8988T (cell line): ENCODE measurements at regions not wholly inside any gene's neighbourhood (a gene's known extent, or its start where the extent isn't known, plus 50 kb on each side); places are given as distances from the start of the nearest gene placed in this dataset.

Experiments used
- DNase-seq: peaks from one replicate; pipeline ENCODE4 v3.0.0; 2011

DNA sequence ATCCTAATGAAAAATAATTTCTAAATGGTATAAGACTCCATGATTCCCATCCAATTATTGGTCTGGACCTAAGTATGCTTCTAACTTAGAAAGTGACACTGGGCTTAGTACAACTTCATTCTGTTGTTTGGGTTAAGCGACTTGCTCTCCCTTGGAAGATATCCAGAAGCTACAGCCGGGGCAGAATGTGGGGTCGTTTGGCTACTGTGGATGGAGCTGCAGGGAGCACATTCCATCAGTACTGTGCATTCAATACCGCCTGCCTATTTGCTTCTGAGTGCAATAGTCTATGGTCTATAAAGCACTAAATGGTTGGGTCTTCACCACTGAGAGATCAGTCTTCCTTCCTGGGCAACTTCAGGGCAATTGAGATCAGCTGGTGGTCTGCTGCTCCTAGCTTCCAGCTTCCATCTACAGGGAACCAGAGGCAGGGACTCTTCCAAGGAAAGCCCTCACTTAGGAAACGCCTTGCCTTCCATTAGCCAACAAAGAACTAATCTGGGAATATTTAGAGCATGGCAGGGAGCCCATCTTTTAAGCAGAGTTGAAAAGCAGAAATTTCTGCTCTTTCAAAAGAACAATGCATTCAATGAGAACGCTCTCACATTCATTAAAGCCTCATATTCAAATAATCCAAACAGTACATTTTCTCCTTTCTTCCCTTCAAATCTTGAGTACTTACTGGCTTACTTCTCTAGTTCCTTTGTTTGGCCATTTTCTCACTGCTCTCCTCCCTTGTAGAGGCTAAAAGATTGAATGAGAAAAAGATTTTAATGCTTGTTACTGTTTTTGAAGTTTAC, 1049.9 kb upstream of the TENM3 start:
- DNase-seq: no peak

DNA sequence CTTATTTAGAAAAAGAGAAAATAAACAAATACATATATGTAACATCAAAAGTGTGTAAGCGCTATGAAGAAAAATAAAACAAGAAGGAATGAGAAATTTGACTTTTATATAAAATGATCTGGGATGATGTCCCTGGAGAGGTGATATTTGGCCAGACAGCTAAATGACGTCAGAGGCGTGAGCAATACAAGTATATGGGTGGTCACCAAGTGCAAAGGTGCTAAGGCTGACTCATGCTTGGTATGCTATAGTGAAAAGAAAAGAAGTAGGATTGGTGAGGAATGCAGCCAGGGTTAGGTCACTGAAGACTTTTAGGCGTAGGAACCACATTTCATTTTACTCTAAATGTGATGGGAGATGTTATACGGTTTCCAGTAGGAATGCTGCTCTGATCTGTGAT, 1049.1 kb upstream of the TENM3 start:
- no peak for DNase-seq

DNA sequence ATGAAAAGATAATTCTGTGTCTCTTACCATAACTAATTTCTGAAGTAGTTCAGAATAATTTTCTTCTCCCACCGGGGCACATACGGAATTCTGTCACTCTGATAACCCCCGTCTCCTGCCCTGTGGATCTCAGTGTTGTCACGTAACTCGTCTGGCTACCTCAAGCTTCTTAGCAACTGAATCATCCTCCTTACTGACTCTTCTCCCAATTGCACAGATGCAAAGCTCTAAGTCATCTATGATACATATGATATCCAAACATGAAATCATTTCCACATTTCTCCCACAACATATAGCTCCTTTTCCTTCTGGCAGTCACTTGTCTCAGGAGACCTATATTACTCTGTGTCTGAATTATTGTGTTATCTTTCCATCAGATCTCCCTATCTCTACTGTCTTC, 1043.1 kb upstream of the TENM3 start:
- no peak for DNase-seq

DNA sequence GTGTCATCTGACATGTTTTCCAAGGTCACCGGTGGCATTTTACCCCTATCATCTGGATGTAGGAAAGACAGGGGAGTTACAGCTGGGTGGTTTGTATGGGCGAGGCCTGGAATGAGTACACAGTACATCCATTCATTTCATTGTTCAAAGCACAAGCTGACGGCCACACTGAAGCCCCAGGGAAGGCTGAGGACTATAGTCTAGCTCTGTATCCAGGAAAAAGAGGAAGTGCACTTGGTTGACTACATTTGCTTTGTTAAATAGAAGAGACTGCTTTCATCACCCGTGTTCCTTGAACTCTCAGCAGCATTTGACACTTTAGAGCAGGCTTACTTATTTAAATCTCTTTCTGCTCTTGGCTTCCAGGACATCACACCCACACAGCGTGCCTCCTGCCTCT, 1041.0 kb upstream of the TENM3 start:
- DNase-seq: no peak

DNA sequence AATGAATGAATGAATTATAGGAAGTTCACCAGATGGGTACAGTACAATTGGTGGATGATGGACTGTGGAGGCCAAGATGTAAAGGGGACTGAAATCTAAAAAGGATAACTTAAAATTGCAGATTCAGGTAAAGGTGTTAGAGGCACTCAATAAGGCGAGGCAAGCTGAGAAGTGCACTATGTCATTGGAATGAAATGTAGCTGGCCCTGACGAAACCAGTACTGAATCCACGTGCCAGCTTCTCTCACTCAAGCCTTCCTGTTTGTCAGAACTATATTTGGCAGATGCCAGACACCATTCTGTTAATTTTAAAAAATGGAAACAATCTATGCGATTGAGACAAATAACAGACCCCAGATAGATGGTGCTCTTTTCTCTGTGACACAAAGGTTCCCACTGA, 1039.1 kb upstream of the TENM3 start:
- DNase-seq: no peak

DNA sequence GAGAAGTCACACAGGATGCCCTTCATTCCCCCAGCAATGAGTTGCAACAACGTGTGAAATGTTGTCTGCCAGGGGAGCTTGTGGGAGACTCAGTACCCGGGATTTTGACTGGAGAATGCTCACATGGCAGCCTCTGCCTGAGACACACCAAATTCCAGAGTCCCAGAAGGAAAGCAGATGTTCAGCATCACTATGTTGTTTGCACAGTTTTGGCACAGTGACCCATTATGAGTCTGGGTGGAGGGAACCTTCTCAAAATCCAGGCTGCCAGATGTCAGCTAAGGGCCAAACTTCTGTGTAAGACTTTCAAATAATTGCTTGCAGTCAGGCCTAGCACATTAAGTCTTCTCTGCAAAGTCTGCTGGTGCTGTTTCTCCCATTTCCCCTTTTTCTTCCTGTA, 1029.7 kb upstream of the TENM3 start:
- DNase-seq: no peak

DNA sequence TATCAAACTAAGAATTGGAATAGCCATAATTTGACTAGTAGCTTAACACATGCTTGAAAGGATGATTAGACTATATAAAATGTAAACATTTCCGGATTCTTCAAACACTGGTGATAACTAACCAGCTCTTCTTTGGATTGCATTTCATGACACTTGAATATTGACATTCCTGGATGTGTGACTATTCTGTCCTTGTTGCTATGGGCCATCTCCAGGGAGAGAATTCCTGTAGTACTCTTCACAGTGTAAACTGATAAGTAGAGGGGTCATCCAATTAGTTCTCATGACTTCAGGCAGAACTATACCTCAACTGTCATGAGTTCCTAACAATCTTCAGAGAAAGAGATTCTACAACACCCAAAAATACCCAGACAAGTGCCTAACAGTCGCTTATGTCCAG, 1026.7 kb upstream of the TENM3 start:
- no peak for DNase-seq

DNA sequence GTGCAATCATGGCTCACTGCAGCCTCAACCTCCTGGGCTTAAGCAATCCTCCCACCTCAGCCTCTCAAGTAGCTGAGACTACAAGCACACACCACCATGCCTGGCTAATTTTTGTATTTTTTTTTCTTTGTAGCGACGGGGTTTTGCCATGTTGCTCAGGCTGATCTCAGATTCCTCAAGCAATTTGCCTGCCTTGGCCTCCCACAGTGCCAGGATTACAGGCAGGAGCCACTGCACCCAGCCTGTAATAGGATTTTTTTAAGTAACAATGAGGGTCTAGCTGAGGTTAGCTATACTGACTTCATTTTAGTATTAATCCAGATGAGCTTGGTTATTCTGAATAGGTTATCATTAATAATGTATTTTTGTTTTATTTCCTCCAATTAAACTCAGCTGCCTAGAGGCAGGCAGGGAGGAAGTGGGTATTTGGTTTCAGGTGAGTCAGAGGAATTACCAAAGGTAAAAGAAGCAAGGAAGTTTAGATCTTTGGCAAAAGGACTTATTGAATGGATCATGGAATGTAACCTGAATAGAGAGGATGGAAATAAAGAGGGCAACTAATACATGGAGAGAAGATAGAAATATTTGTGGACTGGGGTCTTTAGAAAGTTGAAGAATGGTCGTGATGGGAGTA, 1023.3 kb upstream of the TENM3 start:
- DNase-seq: no peak

DNA sequence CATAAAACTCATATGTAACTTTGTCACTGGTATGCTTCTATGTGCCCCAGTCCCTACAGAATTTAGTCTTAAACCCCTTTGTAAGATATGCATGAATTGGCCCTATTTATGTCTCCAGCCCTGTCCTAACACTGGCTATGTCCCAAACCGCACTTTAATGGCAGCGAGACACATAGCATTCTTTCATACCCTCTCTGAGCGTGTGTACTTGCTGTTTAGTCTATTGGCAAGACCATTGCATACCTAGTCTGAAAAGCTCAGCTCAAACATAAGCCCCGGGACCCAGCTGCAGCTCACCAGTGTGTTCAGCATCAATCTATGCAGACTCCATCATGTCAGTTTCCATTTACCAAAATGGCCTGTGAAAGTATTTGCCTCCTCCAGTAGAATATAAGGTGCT, 1018.4 kb upstream of the TENM3 start:
- DNase-seq: no peak

DNA sequence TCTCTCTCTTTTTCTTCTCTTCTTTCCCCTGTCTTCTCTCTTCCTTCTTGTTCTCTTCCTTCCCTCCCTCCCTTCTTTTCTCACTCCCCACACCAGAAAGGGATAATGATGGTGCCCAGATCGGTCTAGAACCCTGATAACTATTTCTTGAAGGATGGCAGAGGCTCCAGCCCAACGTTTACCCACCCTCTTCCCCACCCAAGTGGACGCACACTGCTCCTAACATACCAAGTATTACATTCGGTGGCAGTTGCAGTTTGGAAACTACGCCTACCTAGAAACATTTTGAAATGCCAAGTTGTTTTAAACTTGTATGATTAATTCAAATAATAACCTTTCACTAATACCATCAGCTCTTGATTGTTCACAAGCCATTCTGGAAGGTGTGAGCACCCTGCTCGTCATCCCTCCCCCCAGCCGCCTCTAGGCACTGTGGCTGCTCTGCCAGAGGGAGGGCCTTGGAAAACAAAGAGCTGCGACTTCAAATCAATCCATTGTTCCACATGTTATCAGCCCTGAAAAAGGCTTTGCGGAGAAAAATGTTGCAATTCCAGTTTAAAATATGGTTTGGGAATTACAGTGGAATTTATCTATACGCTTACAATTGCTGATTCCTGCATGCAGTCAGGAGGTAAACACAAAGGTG, 1017.5 kb upstream of the TENM3 start:
- no peak for DNase-seq

DNA sequence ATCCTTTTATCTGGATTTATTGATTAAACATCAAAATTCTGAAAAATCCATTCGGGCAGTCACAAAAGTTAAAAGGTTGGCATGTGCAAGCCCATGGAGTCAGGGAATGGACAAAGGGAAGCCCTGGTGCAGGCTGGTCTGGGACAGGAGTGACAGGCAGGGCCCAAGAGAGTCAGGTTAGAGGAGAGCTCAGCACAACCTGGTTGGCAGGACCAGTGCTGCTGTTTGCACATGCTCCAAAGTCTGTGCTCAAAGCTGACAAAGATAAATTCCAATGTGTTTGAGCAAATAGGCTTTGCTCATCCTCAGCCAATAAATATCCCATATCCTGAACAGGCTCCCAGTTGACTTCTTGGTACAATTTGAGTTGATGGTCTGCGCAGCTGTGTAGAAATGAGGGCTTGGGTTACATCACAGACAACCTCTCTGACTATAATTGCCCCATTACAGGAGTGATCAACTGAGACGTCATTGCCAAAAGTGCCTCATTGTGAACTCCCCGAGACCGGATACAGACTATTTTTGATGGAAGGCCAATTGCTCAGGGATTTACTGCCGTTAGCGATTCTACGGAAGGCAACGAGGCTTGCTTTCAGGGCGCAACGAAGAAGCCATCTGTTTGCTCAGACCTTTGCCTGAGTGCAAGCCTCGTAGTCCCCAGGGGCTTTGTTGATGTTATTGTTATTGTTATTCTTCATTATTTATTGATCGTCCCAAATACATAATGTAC, 1008.1 kb upstream of the TENM3 start:
- no peak for DNase-seq

DNA sequence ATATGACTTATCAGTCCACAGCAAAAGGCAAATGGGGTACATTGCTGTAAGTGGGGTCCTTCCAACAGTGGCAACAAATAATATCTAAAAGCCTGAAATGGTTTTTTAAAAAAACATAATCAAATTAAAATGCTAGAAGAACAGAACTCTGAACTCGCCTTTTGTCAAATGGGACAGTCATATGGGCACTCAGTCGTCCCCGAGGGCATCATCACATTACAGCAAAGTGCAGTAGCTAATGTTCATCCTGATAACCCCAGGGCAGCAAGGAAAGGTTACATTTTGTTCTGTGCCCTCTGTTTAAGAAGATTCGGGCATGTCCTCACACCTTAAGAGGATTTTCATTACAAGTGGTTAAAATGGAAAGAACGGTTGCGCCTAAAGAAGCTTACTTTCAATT, 997.9 kb upstream of the TENM3 start:
- no peak for DNase-seq

DNA sequence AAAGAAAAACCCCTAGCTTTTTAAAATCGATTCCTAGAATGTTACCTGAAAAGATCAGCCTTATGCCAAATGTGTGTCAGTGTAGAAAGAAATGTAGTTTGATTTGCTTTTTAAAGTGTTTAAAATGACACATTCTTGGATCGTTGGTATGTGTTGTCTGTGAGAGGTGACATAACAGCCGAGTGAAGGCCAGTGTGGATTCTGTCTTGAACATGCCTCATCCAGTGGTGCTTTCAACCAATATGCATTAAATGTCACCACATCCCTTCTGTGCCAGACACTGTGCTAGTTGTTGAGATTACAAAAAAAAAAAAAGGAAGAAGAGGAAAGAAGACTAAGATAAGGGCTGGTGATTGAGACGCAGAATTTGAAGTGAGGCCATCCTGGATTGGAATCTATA, 994.2 kb upstream of the TENM3 start:
- no peak for DNase-seq

DNA sequence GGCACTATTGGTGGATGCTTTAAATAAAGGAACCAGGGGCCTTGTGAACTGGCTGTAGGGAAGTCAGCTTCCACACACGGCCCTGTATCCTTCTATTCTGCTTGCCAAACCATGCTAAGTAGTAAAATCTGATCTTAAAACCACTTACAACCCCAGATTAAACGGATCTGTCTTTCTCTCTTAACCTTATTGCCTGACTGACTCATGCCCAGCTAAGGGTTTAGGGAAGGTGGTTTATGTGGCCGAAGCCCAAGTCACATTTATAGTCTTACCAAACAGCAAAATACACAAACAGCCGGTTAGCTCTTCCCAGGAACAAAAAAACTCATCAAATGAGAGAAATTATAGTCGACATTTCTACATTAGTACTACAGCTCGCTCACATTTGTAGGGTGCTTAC, 988.4 kb upstream of the TENM3 start:
- DNase-seq: no peak

DNA sequence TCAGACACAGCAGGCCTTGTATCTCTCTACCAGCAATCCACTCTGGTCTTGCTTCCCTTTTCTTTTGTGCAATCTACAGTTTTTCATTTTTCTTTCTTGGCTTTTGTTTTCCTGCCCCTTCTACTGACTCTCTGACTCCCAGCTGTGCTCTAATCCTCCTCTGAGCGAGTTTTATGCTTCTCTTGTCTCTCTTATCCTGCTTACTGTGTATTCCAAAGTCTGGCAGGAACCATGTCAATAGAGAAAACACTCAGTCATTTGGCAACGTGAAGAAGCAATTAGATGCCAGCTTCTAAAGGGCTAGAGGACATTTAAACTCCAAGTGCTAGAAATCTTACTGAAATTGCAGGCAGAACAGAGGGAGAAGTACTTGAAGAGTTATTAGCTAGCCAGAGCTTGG, 984.6 kb upstream of the TENM3 start:
- DNase-seq: no peak

DNA sequence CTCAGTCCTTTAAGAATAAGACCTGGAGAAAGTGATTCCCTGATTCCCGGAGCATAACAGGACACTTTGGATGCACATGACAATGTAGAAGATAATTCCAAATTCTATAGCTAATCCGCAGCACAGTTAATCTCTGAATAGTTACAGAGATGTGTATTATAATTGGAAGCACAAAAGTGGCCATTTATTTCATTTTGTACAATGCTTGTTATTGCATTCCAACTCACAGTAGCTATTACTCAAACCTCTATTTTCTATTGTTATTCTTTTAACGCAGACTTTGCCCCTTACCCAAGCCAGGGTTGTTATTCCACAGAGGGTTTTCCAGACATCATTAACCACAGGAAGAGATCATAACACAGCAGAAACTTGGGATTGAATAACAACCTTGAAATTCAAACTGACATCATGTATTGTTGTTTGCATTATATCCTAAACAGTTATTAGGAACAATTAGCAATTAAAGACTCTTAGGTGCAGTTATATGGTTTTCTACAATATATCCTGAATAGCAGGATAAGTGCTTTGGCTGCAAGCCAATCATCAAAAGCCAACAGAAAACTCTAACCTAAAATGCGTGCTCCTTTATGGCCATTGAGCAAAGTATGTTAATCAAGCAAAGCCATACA, 984.0 kb upstream of the TENM3 start:
- DNase-seq: no peak

DNA sequence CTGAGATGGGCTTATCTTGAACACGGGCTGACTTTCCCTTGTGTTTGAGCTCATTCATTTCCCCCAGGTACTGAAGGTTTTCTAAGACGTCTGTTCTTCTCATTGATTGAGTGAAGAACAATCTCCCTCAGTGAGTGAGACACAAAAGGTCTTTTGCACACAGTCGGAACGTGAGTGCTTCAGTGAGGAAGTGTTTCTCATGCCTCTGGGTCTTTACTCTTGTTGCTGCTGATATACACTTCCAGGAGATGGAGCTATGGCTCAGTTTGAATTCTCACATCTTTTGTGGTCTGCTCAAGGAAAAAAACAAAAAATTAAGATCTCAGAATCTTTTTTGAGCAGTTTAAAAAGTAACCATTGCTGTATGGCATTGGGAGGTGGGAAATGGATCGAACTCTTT, 981.9 kb upstream of the TENM3 start:
- DNase-seq: no peak

DNA sequence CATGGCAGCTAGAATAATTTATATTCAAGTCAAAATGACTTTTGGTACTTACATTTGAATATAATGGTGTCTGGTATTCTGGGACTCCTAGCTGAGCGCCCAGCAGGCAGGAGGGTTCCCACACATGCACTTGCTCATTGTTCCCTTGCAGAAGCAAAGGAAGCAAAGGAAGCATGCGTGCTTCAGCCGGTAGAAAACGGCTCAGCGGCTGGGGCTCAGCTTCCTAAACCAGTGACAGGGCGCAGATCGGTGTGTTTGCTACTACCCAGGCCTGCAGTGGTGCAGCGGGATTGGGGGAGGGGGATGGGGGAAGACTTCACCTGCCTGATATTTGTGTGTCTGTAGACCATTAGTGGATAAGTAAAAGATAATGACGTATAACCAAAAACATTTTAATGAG, 978.3 kb upstream of the TENM3 start:
- no peak for DNase-seq

DNA sequence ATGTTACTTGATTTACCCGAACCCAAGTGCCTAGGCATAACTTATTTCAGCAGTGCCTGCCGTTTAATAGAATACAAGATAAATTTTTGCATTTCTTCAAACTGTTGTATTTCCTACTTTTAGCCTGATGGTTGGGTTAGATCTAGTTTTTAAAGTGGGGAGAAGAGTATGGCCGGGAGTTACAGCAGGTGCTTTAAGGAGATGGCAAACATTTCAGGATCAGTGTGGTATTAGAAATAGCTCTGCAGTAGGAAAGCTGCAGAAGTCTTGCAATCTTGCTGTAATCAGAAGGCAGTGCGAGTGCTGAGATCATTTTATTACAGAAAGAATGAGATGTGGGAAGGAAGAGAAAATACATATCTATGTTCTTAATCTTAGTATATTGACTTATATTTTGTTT, 977.8 kb upstream of the TENM3 start:
- DNase-seq: no peak

DNA sequence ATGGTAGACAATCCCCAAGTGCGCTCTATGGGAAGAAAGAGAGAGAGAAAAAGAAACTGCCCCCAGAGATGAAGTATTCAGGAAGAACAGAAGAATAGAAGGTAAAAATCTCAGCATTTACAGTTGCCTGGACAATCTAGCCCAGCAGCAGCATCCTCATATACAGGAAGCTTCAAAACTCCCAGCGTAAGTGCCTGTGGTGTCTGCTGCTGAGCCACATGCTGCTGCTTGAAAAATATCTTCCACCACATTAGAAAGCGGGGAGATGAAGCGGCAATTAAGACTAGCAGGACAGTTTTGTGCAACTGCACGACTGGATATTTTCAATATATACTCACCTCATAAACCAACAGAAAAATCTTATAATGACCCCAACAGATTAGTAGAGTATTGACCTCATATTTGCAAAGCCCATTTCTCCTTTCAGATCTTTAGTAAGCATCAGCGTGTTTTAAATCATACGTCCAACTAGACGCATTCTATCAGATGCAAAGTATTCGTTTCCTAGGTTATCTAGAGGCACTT, 972.0 kb upstream of the TENM3 start:
- no peak for DNase-seq

DNA sequence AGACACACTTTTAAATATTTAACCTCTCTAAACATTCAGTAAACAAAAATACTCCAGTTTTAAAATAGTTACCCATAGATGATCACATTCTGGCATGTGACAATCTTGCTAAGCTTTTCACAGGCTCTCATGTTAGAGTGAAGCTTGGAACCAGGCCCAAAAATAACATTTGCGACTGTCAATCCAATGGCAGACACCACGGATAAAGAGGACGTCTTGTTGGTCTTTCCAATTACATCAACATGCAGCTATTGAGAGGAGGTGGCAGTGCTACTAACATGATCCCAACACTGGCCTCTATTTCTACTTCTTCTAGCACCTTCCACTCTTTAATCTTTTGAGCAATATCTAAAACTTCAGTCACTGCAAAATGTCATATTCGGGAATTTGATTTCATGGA, 970.8 kb upstream of the TENM3 start:
- DNase-seq: no peak

DNA sequence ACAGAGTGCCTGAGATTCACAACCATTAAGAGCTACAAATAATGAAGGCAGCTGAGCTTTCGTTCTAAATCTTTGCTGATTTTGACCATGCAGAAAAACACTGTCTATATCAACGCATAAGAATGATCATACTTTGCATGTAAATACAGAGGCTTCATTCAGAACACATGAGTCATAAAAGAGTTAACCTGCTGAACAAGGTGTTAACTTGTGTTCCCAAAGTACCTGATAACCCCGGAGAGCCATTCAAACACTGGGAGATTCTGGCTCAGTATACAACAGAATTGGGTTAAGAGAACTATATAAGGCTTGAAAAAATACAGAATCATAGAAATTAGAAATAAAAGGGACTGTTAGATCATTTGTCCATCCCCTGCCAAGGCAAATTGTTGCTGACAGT, 964.3 kb upstream of the TENM3 start:
- no peak for DNase-seq

DNA sequence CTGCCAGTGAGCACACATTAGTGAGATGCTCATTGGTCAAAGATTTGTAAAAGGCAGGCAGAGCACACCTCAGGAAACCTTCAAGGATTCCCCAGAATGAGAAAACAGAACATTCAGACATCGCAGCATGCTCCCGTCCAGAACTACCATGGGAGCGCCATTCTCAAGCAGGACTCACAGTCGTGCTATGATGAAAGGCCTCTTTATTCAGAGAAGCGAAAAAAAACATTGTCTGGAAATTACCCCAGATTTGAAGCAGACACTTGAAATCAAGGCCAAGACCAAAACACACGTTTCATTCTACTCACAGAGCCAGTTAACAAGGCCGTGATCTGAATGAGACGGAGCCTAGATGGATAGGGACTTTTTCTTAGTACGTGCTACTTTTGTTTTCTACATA, 961.8 kb upstream of the TENM3 start:
- DNase-seq: no peak
